K562 (cell line): ENCODE measurements at regions not wholly inside any gene's neighbourhood (a gene's known extent, or its start where the extent isn't known, plus 50 kb on each side); places are given as distances from the start of the nearest gene placed in this dataset.

ENCODE experiments used
- BACH1 ChIP-seq: fragments of 200-800 bp; sonication (Bioruptor generic); IDR thresholded peaks from 2 replicates; pipeline ENCODE4 v1.6.1; 2016; ENCODE audit warnings: missing genetic modification characterization, missing compliant biosample characterization
- CREB1 ChIP-seq, 2 experiments: sonication (generic) in 1 of 2; formaldehyde crosslinking in 1 of 2; IDR thresholded peaks; 2 replicates each; pipeline versions ENCODE4 v1.6.1 to v1.8.0; 2012 to 2022; ENCODE audit warnings: inconsistent platforms in 1 of 2, mild to moderate bottlenecking in 1 of 2, missing genetic modification reagents in 1 of 2, moderate library complexity in 1 of 2
- CTCF ChIP-seq, 3 experiments: IDR thresholded peaks in 2 of 3; conservative IDR thresholded peaks in 1 of 3; 2 replicates each; pipeline ENCODE4 v1.5.1; 2011 to 2012; ENCODE audit warnings: low read length in 3 of 3, mild to moderate bottlenecking in 3 of 3, control low read depth in 2 of 3, improper control_type of control experiment in 1 of 3, inconsistent platforms in 1 of 3, low read depth in 1 of 3, mixed read lengths in 1 of 3, moderate library complexity in 1 of 3; ENCODE audit not compliant: insufficient read depth in 2 of 3
- CUX1 ChIP-seq: fragments of 200-800 bp; sonication (Bioruptor generic); IDR thresholded peaks from 2 replicates; pipeline ENCODE4 v1.6.1; 2016; ENCODE audit warnings: missing genetic modification characterization, missing compliant biosample characterization
- DDX20 ChIP-seq: fragments of 450-650 bp; IDR thresholded peaks from 2 replicates; pipeline ENCODE4 v1.6.1; 2016; ENCODE audit warnings: missing genetic modification characterization, low read depth, mild to moderate bottlenecking, missing compliant biosample characterization, moderate library complexity
- FOXA3 ChIP-seq, 2 experiments: fragments of 450-650 bp in 1 of 2; sonication (generic) in 1 of 2; formaldehyde crosslinking; IDR thresholded peaks in 1 of 2; conservative IDR thresholded peaks in 1 of 2; 2 replicates each; pipeline versions ENCODE4 v1.4.0 to v1.8.0; 2020 to 2022; ENCODE audit warnings: mild to moderate bottlenecking in 2 of 2, missing genetic modification reagents in 1 of 2
- HIVEP1 ChIP-seq: fragments of 250-450 bp; sonication (Bioruptor Pico); IDR thresholded peaks from 2 replicates; pipeline ENCODE4 v1.4.0; 2020; ENCODE audit warnings: mild to moderate bottlenecking
- MBD1 ChIP-seq: fragments of 250-450 bp; sonication (Bioruptor Pico); IDR thresholded peaks from 2 replicates; pipeline ENCODE4 v1.8.0; 2022; ENCODE audit warnings: inconsistent platforms
- POLR2H ChIP-seq: IDR thresholded peaks from 2 replicates; pipeline ENCODE4 v1.6.1; 2016; ENCODE audit warnings: missing genetic modification characterization, low read depth, mild to moderate bottlenecking, control low read depth, missing compliant biosample characterization, moderate library complexity
- SMAD4 ChIP-seq: fragments of 250-450 bp; sonication (Bioruptor Pico); conservative IDR thresholded peaks from 2 replicates; pipeline ENCODE4 v1.8.0; 2021; ENCODE audit warnings: inconsistent platforms, mild to moderate bottlenecking, moderate library complexity
- SMARCB1 ChIP-seq: IDR thresholded peaks from 2 replicates; pipeline ENCODE4 v1.6.1; 2011; ENCODE audit warnings: improper control_type of control experiment, low read depth; ENCODE audit not compliant: insufficient read length
- SNIP1 ChIP-seq: fragments of 450-650 bp; IDR thresholded peaks from 2 replicates; pipeline ENCODE4 v1.7.1; 2017; ENCODE audit warnings: low read depth, mild to moderate bottlenecking
- ZKSCAN3 ChIP-seq: fragments of 250-450 bp; sonication (Bioruptor Pico); IDR thresholded peaks from 2 replicates; pipeline ENCODE4 v1.4.0; 2020
- ZNF239 ChIP-seq: fragments of 250-450 bp; sonication (Bioruptor Pico); IDR thresholded peaks from 2 replicates; pipeline ENCODE4 v1.4.0; 2020; ENCODE audit warnings: mild to moderate bottlenecking
- ZNF277 ChIP-seq: fragments of 250-450 bp; sonication (Bioruptor Pico); IDR thresholded peaks from 2 replicates; pipeline ENCODE4 v1.8.0; 2022; ENCODE audit warnings: inconsistent platforms, mild to moderate bottlenecking, moderate library complexity, borderline replicate concordance
- ZNF584 ChIP-seq: fragments of 200-800 bp; sonication (Bioruptor generic); IDR thresholded peaks from 2 replicates; pipeline ENCODE4 v1.6.1; 2016; ENCODE audit warnings: low read depth, mild to moderate bottlenecking, missing genetic modification characterization, missing compliant biosample characterization

- TF ChIP-seq ZNF277 (no peak), MBD1 (CRISPR knock-in tag) (no peak), DDX20 (tag) (peak; percentile 77), POLR2H (tag) (peak; percentile 98), SMAD4 (no peak; the same call in 1 of the 2 replicates), BACH1 (tag) (no peak), CTCF (IDR thresholded peaks at IDR 0.05 in 2 of 3, conservative IDR thresholded peaks at IDR 0.05 in 1 of 3; ENCODE audit: insufficient read depth in 2 of 3, low read depth in 1 of 3, low read length in 3 of 3) (no peak), CUX1 (CRISPR knock-in tag) (no peak), HIVEP1 (CRISPR knock-in tag) (peak; percentile 80; the same call in 1 of the 2 replicates), ZNF584 (no peak), FOXA3 (CRISPR knock-in tag; conservative IDR thresholded peaks at IDR 0.05 in 1 of 2, IDR thresholded peaks at IDR 0.05 in 1 of 2) (0 out of 4 replicates have a peak, but pooled peaks of 1 of the 2 experiments have one; percentile 28), CREB1 (IDR thresholded peaks at IDR 0.05) (no peak), CREB1 (CRISPR knock-in tag; IDR thresholded peaks at IDR 0.05) (peak; percentile 24; the same call in 1 of the 2 replicates), ZNF239 (CRISPR knock-in tag) (peak; percentile 85), SMARCB1 (no peak), SNIP1 (no peak), ZKSCAN3 (0 out of 2 replicates have a peak, but pooled peaks have one; percentile 39)
These were observed 288.0 kb downstream of the ADGB start (continued) for GRCh38 chr6:146886587-146887446.
